ENCODE measurements at regions not wholly inside any gene's neighbourhood (a gene's known extent, or its start where the extent isn't known, plus 50 kb on each side); places are given as distances from the start of the nearest gene placed in this dataset.

DNA sequence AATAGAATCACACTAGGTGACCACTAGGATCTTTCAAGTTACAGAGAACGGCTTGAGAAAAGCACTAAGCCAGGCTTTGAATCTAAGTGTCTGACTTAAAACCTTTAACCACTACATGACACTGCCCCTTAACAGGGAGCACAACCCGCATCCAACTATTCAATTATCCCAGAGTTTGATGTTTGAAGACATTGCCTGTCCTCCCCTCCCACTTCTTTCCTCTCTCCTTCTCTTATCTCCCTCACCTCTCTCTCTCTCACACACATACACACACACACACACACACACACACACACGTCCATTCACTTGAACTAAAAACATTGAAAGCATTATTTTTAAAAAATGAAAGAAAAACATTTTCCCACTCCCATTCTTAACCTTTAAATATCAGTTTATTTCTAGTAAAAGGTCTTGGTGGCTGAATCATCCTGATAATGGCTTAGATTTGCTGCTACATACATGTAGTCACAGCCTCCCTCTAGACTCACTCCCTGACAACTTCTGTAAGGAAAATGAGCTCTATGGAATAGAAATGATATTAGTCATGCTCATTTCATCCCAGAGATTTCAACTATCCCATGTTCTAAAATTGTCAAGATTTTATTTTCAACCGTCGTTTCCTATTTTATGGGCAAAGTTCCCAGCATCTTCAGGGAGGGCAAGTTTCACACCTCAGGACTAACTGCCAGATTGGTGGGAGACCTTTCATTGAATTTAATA lies 53.5 kb upstream of the RAP1B start:
- Histone ChIP-seq H3K4me3 (no peak overlapping the region), H3K4me1 (peaks cover 3 to 22% (median 8%) of the 10 kb centered on the region in 10 experiments; a peak in 12 of 20 replicates), H3K27me3 (no peaks in the 10 kb centered on the region), H3K9me3 (replicated peaks in 1 of 11) (peaks cover 0 to 15% (median 3%) of the 10 kb centered on the region in 11 experiments; a peak in 6 of 22 replicates), H4K20me1 (no peaks in the 10 kb centered on the region), H3K27ac (no peak overlapping the region), H3K36me3 (no peaks in the 10 kb centered on the region), H3K9ac (no peak overlapping the region), H3K4me2 (no peak overlapping the region)
- no peak for TF ChIP-seq Cebpa-rat (IDR thresholded peaks at IDR 0.05)

DNA sequence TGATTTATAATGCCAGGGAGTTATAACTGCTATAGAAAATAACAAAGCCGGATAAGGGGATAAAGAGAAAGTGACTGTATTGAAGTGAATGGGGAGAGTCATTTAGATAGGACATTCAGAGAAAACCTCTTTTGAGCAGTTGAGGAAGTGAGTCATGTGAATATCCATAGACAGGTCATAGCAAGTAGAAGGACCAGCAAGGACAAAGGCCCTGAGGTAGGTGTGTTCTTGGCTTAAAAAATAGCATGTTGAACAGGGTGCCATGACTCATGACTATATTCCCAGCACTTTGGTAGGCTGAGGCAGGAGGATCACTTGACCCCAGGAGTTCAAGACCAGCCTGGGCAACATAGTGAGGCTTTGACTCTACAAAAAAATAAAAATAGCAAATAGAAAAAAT lies 51.5 kb upstream of the RAP1B start:
- Histone ChIP-seq H3K4me1 (peaks cover 0 to 26% (median 0%) of the 10 kb centered on the region in 10 experiments; a peak in 7 of 20 replicates), H3K4me2 (peak overlapping the region in 2 of 11 experiments; percentile 77 to 85; a peak in 4 of 22 replicates), H3K27ac (peak overlapping the region in 1 of 11 experiments; percentile 70; a peak in 1 of 22 replicates), H3K9ac (no peak overlapping the region), H3K9me3 (replicated peaks in 1 of 11) (peaks cover 0 to 8% (median 0%) of the 10 kb centered on the region in 11 experiments; a peak in 3 of 22 replicates), H4K20me1 (no peaks in the 10 kb centered on the region), H3K27me3 (no peaks in the 10 kb centered on the region), H3K36me3 (no peaks in the 10 kb centered on the region), H3K4me3 (no peak overlapping the region)
- no peak for TF ChIP-seq Cebpa-rat (IDR thresholded peaks at IDR 0.05)

DNA sequence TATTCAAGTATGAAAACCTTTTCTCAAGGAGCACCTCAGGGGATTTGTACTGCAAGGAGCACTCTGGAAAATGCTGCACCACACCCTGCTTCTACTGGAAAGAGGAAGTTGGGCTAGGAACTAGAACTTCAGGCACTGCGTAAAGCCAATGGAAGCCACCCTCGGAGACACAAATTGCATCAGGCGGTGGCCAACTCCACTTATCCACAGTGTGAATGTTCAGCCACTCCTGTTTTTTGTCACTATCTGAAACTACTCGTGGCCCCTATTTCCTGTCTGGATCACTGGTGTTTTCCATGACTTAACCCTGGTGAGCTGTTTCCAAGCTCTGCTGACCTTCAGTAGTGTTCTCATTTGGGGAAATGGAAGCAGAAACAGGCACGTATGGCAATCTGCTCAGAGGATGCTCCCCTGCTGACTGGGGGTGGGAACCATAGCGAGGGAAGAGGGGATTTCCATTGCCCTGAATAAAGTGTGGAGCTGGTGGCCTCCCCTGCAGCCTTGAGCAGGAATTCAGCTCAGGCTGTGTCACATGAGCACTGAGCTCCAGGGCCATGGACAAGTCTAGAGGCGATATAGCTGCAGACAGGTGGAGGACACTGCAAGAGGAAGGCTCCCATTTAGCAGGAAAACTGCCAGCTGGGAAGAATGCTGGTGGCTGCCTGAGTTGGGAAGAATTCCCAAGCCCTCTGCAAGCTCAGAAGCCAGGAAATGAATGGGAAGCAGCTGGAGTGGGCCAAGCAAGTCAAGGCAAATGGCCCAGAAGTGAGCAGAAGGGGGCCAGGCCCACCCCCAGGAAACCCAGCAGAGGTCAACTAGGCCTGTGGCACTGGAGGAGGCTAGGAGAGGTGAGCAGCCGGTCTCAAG lies 50.5 kb upstream of the RAP1B start:
- Histone ChIP-seq H3K4me2 (peak overlapping the region in 3 of 11 experiments; percentile 43 to 85 (median 77); a peak in 7 of 22 replicates), H3K4me3 (no peak overlapping the region), H3K27ac (peak overlapping the region in 3 of 11 experiments; percentile 44 to 70 (median 51); a peak in 5 of 22 replicates), H3K36me3 (no peaks in the 10 kb centered on the region), H3K9ac (no peak overlapping the region), H4K20me1 (no peaks in the 10 kb centered on the region), H3K4me1 (peaks cover 0 to 28% (median 0%) of the 10 kb centered on the region in 10 experiments; a peak in 8 of 20 replicates), H3K27me3 (no peaks in the 10 kb centered on the region), H3K9me3 (replicated peaks in 1 of 11) (peaks cover 0 to 8% (median 0%) of the 10 kb centered on the region in 11 experiments; a peak in 3 of 22 replicates)
- no peak for TF ChIP-seq Cebpa-rat (IDR thresholded peaks at IDR 0.05)

DNA sequence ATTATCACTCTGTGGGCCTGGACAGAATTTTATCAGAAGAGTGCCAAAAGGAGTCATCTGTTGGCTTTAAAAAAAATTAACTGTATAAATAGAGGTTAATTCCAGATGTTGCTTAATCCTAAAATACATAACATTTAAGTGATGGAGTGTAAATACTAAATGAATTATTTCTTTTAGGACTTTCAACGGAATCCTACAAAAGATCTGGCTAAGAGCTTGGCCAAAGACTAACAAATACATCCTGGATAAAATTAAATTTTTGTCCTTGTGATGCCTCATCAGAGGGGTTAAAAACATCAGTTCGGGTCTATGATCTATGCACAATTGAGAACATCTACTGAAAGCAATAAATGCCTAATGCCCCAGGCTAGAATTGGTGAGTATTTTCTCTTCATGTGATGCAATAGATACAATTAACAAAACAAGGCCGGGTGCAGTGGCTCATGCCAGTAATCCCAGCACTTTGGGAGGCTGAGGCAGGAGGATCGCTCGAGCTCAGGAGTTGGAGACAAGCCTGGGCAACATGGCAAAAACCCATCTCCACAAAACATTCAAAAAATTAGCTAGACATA lies 49.8 kb upstream of the RAP1B start:
- Histone ChIP-seq H3K36me3 (no peaks in the 10 kb centered on the region), H3K9me3 (replicated peaks in 1 of 11) (peaks cover 0 to 8% (median 0%) of the 10 kb centered on the region in 11 experiments; a peak in 3 of 22 replicates), H3K27me3 (no peaks in the 10 kb centered on the region), H3K4me1 (peaks cover 0 to 35% (median 0%) of the 10 kb centered on the region in 10 experiments; a peak in 8 of 20 replicates), H3K27ac (peak overlapping the region in 3 of 11 experiments; percentile 44 to 70 (median 51); a peak in 5 of 22 replicates), H3K4me2 (peak overlapping the region in 3 of 11 experiments; percentile 43 to 85 (median 77); a peak in 6 of 22 replicates), H3K9ac (no peak overlapping the region), H4K20me1 (no peaks in the 10 kb centered on the region), H3K4me3 (no peak overlapping the region)
- TF ChIP-seq Cebpa-rat (IDR thresholded peaks at IDR 0.05) = no peak
